Retinal pigment epithelial cell (primary cell): ENCODE measurements at regions not wholly inside any gene's neighbourhood (a gene's known extent, or its start where the extent isn't known, plus 50 kb on each side); places are given as distances from the start of the nearest gene placed in this dataset.
"Not testable (repeated sequence)": the region's sequence is repeated elsewhere in the genome, so short reads cannot be mapped to it uniquely, and the experiment has no call there.

Source experiments
- DNase-seq: peaks from one replicate; pipeline ENCODE4 v3.0.0-alpha.2; 2010; ENCODE audit warnings: low read depth
- H3K4me3 ChIP-seq: 2 replicates; pipeline ENCODE4 v1.5.1; 2011; ENCODE audit warnings: mild to moderate bottlenecking, low read length, control low read depth, moderate library complexity
- CTCF ChIP-seq: conservative IDR thresholded peaks from 2 replicates; pipeline ENCODE4 v1.5.1; 2011; ENCODE audit warnings: low read depth, low read length, control low read depth, inconsistent platforms

GRCh38 chr3:88485001-88485400 lies 335.2 kb downstream of the C3orf38 start:
- no peak for TF ChIP-seq CTCF
- no peak overlapping the region for H3K4me3 ChIP-seq
- DNase-seq = no peak

GRCh38 chr3:88508818-88509217 lies 359.1 kb downstream of the C3orf38 start:
- H3K4me3 ChIP-seq, DNase-seq: not testable (repeated sequence)

- TF ChIP-seq CTCF = no peak
- no peak for DNase-seq
- no peak overlapping the region for H3K4me3 ChIP-seq
Measured at GRCh38 chr3:88509582-88509981, 359.8 kb downstream of the C3orf38 start.

- TF ChIP-seq CTCF = no peak
- DNase-seq = no peak
- H3K4me3 ChIP-seq = no peak overlapping the region
Measured at GRCh38 chr3:88528494-88528893, 378.7 kb downstream of the C3orf38 start.

- H3K4me3 ChIP-seq = no peak overlapping the region
- no peak for DNase-seq
- TF ChIP-seq CTCF = no peak
Measured at GRCh38 chr3:88534534-88534933, 384.8 kb downstream of the C3orf38 start.

- no peak for TF ChIP-seq CTCF
- no peak overlapping the region for H3K4me3 ChIP-seq
- DNase-seq = no peak
Measured at GRCh38 chr3:88535563-88535962, 385.8 kb downstream of the C3orf38 start.

- H3K4me3 ChIP-seq = no peak overlapping the region
- no peak for TF ChIP-seq CTCF
- no peak for DNase-seq
Measured at GRCh38 chr3:88542916-88543315, 393.2 kb downstream of the C3orf38 start.

- no peak overlapping the region for H3K4me3 ChIP-seq
- no peak for TF ChIP-seq CTCF
- no peak for DNase-seq
Measured at GRCh38 chr3:88572450-88572849, 422.7 kb downstream of the C3orf38 start.
